ENCODE measurements at regions not wholly inside any gene's neighbourhood (a gene's known extent, or its start where the extent isn't known, plus 50 kb on each side); places are given as distances from the start of the nearest gene placed in this dataset.

GRCh38 chr11:19320827-19321226 is 80.1 kb upstream of the E2F8 start:
- DNase-seq, result no peak

- DNase-seq, result no peak
These were observed 75.7 kb upstream of the E2F8 start for GRCh38 chr11:19316434-19316833.

- no peak for DNase-seq
These were observed 74.8 kb upstream of the E2F8 start for GRCh38 chr11:19315511-19315910.

DNA sequence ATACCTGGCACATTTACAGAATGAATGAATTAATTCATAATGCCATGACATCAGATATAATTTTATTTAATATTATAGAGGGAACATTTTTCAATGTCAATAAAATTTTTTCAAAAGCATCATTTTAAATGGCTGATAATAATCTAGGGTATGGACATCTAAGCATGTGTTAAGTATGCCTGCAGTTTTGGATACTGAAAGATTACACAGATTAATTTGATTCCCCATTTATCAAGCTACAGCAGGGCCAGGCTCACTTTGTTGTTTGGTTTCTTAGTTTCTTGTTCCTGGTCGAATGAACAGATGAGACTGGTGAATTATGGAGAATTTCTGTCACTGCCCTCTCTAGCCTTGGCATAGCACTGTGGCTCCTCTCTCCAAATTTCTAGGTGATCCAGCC is 72.4 kb upstream of the E2F8 start:
- DNase-seq, result no peak

DNA sequence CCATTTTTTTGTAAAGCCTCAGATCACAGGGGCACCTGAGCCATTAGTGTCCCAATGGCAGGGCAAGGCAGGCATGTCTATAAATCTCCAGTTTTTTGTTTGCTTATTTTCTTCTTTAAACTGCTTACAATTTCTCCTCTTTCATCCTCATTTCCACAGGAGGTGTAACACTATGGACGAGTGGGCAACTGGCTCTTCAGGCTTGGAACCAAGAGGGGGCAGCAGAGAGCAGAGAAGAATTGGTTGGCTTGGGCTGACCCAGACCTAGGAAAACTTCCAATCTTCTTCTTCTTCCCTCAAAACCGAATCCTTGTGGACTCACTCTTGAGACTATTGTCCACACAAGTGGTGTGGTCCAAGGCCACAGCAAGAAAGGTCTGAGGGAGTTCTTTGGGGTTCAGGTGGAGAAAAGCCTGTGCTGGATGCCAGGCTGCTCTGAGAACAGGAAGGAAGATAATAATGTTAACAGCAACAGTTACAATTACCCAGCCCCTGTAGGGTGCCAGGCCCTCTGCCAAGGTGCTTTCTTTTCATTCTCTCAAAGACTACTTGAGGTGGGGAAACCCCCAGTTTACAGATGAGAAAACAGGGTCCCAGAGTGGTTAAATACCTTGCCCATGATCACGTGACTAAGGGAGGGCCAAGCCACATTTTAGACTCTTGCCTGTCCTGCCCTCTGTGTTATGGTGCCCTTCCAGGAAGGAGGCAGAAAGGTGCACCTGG is 70.7 kb upstream of the E2F8 start:
- DNase-seq, result peak; percentile 13 to 32

GRCh38 chr11:19307498-19307897 is 66.8 kb upstream of the E2F8 start:
- DNase-seq, result no peak

GRCh38 chr11:19306179-19306944 is 65.6 kb upstream of the E2F8 start:
- DNase-seq, result no peak

DNA sequence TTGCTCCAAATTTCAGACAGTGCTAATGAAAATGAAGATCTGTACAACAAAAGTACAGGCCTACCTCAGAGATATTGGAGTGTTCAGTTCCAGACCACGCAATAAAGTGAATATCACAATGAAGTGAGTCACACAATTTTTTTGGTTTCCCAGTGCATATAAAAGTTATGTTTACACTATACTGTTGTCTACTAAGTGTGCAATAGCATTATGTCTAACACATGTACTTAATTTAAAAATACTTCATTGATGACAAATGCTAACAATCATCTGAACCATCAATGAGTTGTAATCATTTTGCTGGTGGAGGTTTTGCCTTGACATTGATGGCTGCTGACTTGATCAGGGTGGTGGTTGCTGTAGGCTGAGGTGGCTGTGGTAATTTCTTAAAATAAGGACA is 60.6 kb upstream of the E2F8 start:
- DNase-seq, result no peak

DNA sequence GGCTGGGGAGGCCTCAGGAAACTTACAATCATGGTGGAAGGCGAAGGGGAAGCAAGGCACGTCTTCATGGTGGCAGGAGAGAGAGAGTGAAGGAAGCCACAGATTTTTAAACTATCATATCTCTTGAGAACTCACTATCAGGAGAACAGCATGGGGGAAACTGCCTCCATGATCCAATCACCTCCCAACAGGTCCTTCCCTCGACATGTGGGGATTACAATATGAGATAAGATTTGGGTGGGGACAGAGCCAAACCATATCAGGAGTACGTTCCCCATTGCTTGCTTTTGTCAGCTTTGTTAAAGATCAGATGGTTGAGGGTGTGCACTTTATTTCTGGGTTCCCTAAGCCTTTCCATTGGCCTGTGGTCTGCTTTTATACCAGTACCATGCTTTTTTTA is 53.7 kb upstream of the E2F8 start:
- no peak for DNase-seq

DNA sequence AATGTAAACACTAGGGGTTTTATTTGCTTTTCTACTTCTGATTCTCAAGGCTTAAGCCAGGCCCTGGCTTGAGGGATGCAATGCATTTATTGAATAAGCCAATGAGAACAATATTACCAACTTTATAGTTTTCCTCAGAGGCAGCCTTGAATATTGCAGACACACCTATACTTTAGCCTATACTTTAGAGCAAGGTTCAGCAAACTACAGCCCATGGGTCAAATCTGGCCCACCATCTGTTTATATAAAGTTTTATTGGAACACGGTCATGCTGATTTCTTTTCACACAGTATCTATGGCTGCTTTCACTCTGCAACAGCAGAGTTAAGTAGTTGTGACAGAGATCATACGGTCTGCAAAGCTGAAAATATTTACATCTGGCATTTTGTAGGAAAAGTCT is 50.3 kb upstream of the E2F8 start:
- DNase-seq, result no peak
